Liver (tissue), 3 donors: ENCODE measurements at regions not wholly inside any gene's neighbourhood (a gene's known extent, or its start where the extent isn't known, plus 50 kb on each side); places are given as distances from the start of the nearest gene placed in this dataset.

ENCODE experiments used
- ATF3 ChIP-seq: IDR thresholded peaks from 2 replicates; pipeline ENCODE4 v1.6.1; 2016; ENCODE audit warnings: antibody characterized with exemption
- GABPA ChIP-seq, 2 donors: IDR thresholded peaks in 1 of 2; conservative IDR thresholded peaks in 1 of 2; 2 replicates each; pipeline ENCODE4 v1.6.1; 2016; ENCODE audit warnings: antibody characterized with exemption in 2 of 2, mild to moderate bottlenecking in 1 of 2, moderate library complexity in 1 of 2
- JUND ChIP-seq, 2 donors: IDR thresholded peaks; 2 replicates each; pipeline ENCODE4 v1.6.1; 2016; ENCODE audit warnings: antibody characterized with exemption in 2 of 2
- RAD21 ChIP-seq, 2 donors: IDR thresholded peaks; 2 replicates each; pipeline ENCODE4 v1.6.1; 2016; ENCODE audit warnings: antibody characterized with exemption in 2 of 2, mild to moderate bottlenecking in 2 of 2
- REST ChIP-seq: IDR thresholded peaks from 2 replicates; pipeline ENCODE4 v1.6.1; 2016; ENCODE audit warnings: antibody characterized with exemption, mild to moderate bottlenecking
- RXRA ChIP-seq, 2 donors: IDR thresholded peaks; 2 replicates each; pipeline ENCODE4 v1.6.1; 2017 to 2018; ENCODE audit warnings: antibody characterized with exemption in 2 of 2, mild to moderate bottlenecking in 1 of 2
- SP1 ChIP-seq: IDR thresholded peaks from 2 replicates; pipeline ENCODE4 v1.6.1; 2018; ENCODE audit warnings: antibody characterized with exemption, mild to moderate bottlenecking
- TAF1 ChIP-seq: conservative IDR thresholded peaks from 2 replicates; pipeline ENCODE4 v1.6.1; 2016; ENCODE audit warnings: antibody characterized with exemption, mild to moderate bottlenecking
- TF ChIP-seq, protein P1 (sequence below): fragments of 150-350 bp; IDR thresholded peaks from 2 replicates; pipeline ENCODE4 v1.5.1; 2017; ENCODE audit warnings: improper control_type of control experiment, low read depth, low read length; ENCODE audit not compliant: missing input control
- TF ChIP-seq, protein P2 (sequence below): IDR thresholded peaks from 2 replicates; pipeline ENCODE4 v1.6.1; 2016; ENCODE audit warnings: antibody characterized with exemption
- donor health status: healthy.
- donor health status: healthy.

DNA sequence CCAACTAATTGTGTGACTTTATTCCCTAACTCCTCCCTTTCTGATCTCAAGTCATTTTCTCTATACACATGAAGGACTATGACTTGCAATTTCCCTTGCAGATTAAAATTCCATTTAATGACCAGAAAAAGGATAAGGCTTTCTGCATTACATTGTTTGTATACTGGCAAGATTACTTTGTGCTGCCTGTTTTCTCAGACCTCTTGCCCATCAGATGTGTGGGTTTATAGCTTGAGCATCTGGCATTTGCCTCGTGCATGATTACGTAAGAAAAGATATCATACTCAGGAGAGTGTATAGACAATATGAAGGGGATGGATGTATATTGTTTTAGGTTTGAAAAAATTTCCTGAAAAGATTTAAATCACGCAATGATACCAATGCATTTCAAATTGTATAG is 593.8 kb upstream of the SLIT2 start:
- TF ChIP-seq, protein P1, sequence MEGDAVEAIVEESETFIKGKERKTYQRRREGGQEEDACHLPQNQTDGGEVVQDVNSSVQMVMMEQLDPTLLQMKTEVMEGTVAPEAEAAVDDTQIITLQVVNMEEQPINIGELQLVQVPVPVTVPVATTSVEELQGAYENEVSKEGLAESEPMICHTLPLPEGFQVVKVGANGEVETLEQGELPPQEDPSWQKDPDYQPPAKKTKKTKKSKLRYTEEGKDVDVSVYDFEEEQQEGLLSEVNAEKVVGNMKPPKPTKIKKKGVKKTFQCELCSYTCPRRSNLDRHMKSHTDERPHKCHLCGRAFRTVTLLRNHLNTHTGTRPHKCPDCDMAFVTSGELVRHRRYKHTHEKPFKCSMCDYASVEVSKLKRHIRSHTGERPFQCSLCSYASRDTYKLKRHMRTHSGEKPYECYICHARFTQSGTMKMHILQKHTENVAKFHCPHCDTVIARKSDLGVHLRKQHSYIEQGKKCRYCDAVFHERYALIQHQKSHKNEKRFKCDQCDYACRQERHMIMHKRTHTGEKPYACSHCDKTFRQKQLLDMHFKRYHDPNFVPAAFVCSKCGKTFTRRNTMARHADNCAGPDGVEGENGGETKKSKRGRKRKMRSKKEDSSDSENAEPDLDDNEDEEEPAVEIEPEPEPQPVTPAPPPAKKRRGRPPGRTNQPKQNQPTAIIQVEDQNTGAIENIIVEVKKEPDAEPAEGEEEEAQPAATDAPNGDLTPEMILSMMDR: no peak
- TF ChIP-seq GABPA (IDR thresholded peaks at IDR 0.05 in 1 of 2, conservative IDR thresholded peaks at IDR 0.05 in 1 of 2) (no peak), TAF1 (no peak), REST (no peak), JUND (IDR thresholded peaks at IDR 0.05) (no peak), ATF3 (no peak), RXRA (IDR thresholded peaks at IDR 0.05) (no peak), SP1 (no peak), RAD21 (IDR thresholded peaks at IDR 0.05) (no peak)
- TF ChIP-seq, protein P2, sequence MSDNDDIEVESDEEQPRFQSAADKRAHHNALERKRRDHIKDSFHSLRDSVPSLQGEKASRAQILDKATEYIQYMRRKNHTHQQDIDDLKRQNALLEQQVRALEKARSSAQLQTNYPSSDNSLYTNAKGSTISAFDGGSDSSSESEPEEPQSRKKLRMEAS: no peak
